ENCODE measurements at regions not wholly inside any gene's neighbourhood (a gene's known extent, or its start where the extent isn't known, plus 50 kb on each side); places are given as distances from the start of the nearest gene placed in this dataset.

GRCh38 chr4:11506194-11506593 lies 77.5 kb upstream of the HS3ST1 start (continued):
- TF ChIP-seq CTCF (IDR thresholded peaks at IDR 0.05; ENCODE audit: control extremely low read depth in 1 of 3, insufficient read depth in 1 of 3, low read depth in 1 of 3, low read length in 3 of 3) (no peak), PHF8 (conservative IDR thresholded peaks at IDR 0.05; ENCODE audit: low read depth, low read length) (no peak), RAD21 (IDR thresholded peaks at IDR 0.05 in 1 of 2, conservative IDR thresholded peaks at IDR 0.05 in 1 of 2; ENCODE audit: low read depth in 2 of 2, low read length in 2 of 2) (no peak), EZH2 (IDR thresholded peaks at IDR 0.05; ENCODE audit: low read depth, low read length, severe bottlenecking) (no peak), EP300 (IDR thresholded peaks at IDR 0.05; ENCODE audit: borderline replicate concordance in 1 of 2, low read depth in 2 of 2, low read length in 2 of 2) (no peak), RNF2 (IDR thresholded peaks at IDR 0.05; ENCODE audit: borderline replicate concordance, low read depth, low read length, missing control alignments, poor library complexity, severe bottlenecking) (no peak)
